Stomach smooth muscle (tissue), 2 donors: ENCODE measurements at regions not wholly inside any gene's neighbourhood (a gene's known extent, or its start where the extent isn't known, plus 50 kb on each side); places are given as distances from the start of the nearest gene placed in this dataset.
"Not testable (repeated sequence)": the region's sequence is repeated elsewhere in the genome, so short reads cannot be mapped to it uniquely, and the experiment has no call there.

Source experiments
- H3K27ac ChIP-seq: one replicate; pipeline ENCODE4 v1.7.0; 2013; ENCODE audit warnings: mild to moderate bottlenecking, low read length, inconsistent platforms
- H3K27me3 ChIP-seq, 2 donors: one replicate each; pipeline ENCODE4 v1.7.0; 2013; ENCODE audit warnings: low read length in 2 of 2; ENCODE audit not compliant: insufficient read depth in 2 of 2, control insufficient read depth in 1 of 2
- H3K36me3 ChIP-seq, 2 donors: one replicate each; pipeline ENCODE4 v1.7.0; 2013; ENCODE audit warnings: low read length in 2 of 2; ENCODE audit not compliant: control insufficient read depth in 2 of 2, insufficient read depth in 2 of 2
- H3K4me1 ChIP-seq: one replicate; pipeline ENCODE4 v1.7.0; 2013; ENCODE audit warnings: low read length; ENCODE audit not compliant: control insufficient read depth, insufficient read depth
- H3K4me3 ChIP-seq, 2 donors: one replicate each; pipeline ENCODE4 v1.7.0; 2013; ENCODE audit warnings: low read length in 2 of 2
- H3K9ac ChIP-seq, 2 donors: one replicate each; pipeline ENCODE4 v1.7.0; 2013; ENCODE audit warnings: low read length in 2 of 2, mild to moderate bottlenecking in 1 of 2
- H3K9me3 ChIP-seq, 2 donors: one replicate each; pipeline ENCODE4 v1.7.0; 2013; ENCODE audit warnings: low read length in 2 of 2; ENCODE audit not compliant: control insufficient read depth in 2 of 2
- donor health status: healthy.
- donor health status: Pancreatic carcinoma.

DNA sequence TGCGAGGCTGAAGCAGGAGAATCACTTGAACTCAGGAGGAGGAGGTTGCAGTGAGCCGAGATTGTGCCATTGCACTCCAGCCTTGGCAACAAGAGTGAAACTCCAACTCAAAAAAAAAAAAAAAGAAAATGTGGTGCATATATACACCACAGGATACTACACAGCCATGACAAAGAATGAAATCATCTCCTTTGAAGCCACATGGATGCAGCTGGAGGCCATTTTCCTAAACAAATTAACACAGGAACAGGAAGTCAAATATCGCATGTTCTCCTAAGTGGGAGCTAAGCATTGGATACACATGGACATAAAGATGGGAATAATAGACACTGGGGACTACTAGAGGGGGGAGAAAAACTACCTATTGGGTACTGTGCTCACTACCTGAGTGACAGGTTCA is 226.9 kb downstream of the SOX2 start:
- H3K36me3 ChIP-seq, H3K4me1 ChIP-seq, H3K27me3 ChIP-seq: not testable (repeated sequence)

GRCh38 chr3:181940703-181941102 is 229.0 kb downstream of the SOX2 start:
- no peak overlapping the region for H3K4me3 ChIP-seq
- H3K9me3 ChIP-seq: no peaks in the 10 kb centered on the region
- peaks cover 0 to 3% of the 10 kb centered on the region in 2 donors for H3K27me3 ChIP-seq
- no peak overlapping the region for H3K27ac ChIP-seq
- no peak overlapping the region for H3K9ac ChIP-seq
- H3K36me3 ChIP-seq: no peaks in the 10 kb centered on the region
- H3K4me1 ChIP-seq: no peaks in the 10 kb centered on the region

More for the DNA sequence above, 226.9 kb downstream of the SOX2 start:
- not testable (repeated sequence) for H3K9ac ChIP-seq, H3K4me3 ChIP-seq, H3K27ac ChIP-seq, H3K9me3 ChIP-seq

DNA sequence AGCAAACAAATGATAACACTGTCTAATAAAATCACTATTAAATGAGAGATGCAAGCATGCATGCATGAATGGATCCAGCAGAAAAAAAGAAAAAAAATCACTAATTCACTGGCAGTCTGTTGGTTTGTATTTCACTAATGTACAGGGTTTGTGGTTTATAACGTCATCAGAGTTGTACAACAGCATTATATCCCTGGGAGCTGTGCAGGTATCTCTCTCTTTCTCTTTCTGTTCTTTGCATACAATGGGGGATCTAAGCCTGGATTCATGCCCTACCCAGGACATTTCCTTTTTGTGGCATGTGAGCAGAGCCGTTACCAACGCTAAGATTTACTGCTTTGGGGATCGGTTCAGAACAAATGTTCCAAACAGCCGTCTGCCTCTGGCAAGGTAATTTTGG is 229.5 kb downstream of the SOX2 start:
- no peak overlapping the region for H3K27ac ChIP-seq
- no peak overlapping the region for H3K4me3 ChIP-seq
- H3K9ac ChIP-seq: no peak overlapping the region
- H3K4me1 ChIP-seq: no peaks in the 10 kb centered on the region
- no peaks in the 10 kb centered on the region for H3K36me3 ChIP-seq
- no peaks in the 10 kb centered on the region for H3K9me3 ChIP-seq
- peaks cover 0 to 3% of the 10 kb centered on the region in 2 donors for H3K27me3 ChIP-seq

GRCh38 chr3:181943285-181943684 is 231.6 kb downstream of the SOX2 start:
- no peak overlapping the region for H3K27ac ChIP-seq
- no peak overlapping the region for H3K4me3 ChIP-seq

DNA sequence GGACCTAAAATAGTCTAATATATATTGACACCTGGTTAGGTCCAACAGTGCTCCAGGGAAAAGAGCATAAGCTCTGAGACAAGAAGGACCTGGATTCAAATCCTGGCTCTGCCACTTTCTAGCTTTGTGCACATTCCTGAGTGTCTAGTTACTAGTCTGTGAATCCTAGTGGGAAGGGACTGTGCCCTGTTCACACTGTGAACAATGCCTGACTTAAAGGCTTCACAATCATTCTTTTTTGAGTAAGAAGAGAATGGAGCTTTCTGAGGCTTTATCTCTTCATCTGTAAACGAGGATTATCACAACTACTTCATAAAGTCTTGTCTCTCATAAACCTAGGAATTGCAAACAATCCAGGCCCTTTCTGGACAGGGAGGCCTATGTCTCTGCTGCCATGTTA is 235.9 kb downstream of the SOX2 start:
- Histone ChIP-seq H3K9me3 (no peaks in the 10 kb centered on the region), H3K9ac (no peak overlapping the region), H3K27ac (no peak overlapping the region), H3K4me3 (no peak overlapping the region), H3K36me3 (no peaks in the 10 kb centered on the region), H3K4me1 (no peaks in the 10 kb centered on the region), H3K27me3 (no peaks in the 10 kb centered on the region)

More at GRCh38 chr3:181943285-181943684, 231.6 kb downstream of the SOX2 start:
- H3K27me3 ChIP-seq: peaks cover 0 to 3% of the 10 kb centered on the region in 2 donors
- H3K4me1 ChIP-seq: no peaks in the 10 kb centered on the region
- H3K9me3 ChIP-seq: no peaks in the 10 kb centered on the region
- H3K36me3 ChIP-seq: no peaks in the 10 kb centered on the region
- H3K9ac ChIP-seq: no peak overlapping the region

- no peaks in the 10 kb centered on the region for H3K9me3 ChIP-seq
- no peak overlapping the region for H3K27ac ChIP-seq
- no peak overlapping the region for H3K4me3 ChIP-seq
- H3K36me3 ChIP-seq: no peaks in the 10 kb centered on the region
- H3K27me3 ChIP-seq: no peaks in the 10 kb centered on the region
- no peaks in the 10 kb centered on the region for H3K4me1 ChIP-seq
- H3K9ac ChIP-seq: no peak overlapping the region
Measured at GRCh38 chr3:181948286-181948685, 236.6 kb downstream of the SOX2 start.

DNA sequence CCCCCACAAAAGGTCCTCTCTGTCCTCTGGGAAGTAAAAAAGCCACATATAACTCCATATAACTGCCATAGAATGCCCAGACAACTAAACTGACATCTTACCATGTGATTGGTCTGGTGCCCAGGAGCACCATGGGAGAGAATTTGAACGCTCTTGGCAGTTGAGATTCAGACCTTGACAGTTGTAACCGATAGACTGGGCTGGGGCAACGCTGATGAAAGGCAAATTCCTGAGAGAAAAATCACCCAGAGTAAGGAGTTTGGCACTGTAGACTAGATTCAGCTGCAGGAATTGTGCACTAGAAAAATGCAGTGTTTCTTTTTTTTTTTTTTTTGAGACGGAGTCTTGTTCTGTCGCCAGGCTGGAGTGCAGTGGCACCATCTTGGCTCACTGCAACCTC is 240.5 kb downstream of the SOX2 start:
- Histone ChIP-seq H3K36me3 (no peaks in the 10 kb centered on the region), H3K27ac (no peak overlapping the region), H3K27me3 (no peaks in the 10 kb centered on the region), H3K9ac (no peak overlapping the region), H3K9me3 (no peaks in the 10 kb centered on the region), H3K4me1 (no peaks in the 10 kb centered on the region), H3K4me3 (no peak overlapping the region)

GRCh38 chr3:181952929-181953328 is 241.2 kb downstream of the SOX2 start:
- no peaks in the 10 kb centered on the region for H3K27me3 ChIP-seq
- no peak overlapping the region for H3K4me3 ChIP-seq
- no peaks in the 10 kb centered on the region for H3K36me3 ChIP-seq
- no peaks in the 10 kb centered on the region for H3K9me3 ChIP-seq
- H3K27ac ChIP-seq: no peak overlapping the region
- no peak overlapping the region for H3K9ac ChIP-seq
- no peaks in the 10 kb centered on the region for H3K4me1 ChIP-seq

DNA sequence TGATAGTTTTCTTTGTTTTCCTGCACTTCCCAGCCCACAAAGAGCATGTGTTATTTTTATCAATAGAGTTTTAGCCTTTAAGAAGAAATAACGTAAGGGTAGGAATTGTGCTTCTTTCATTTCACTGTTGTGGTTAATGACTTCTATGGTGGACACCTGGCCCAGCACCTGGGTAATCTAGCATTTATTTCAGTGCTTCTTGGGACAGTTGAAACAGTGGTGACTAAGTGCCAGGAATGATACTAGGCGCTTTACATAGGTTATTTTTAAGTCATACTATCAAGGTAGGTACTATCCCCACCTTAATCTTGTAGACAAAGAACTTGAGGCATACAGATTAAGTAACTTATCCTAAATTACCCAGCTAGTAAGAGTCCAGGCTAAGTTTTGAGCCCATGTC is 243.8 kb downstream of the SOX2 start:
- H3K9me3 ChIP-seq: no peaks in the 10 kb centered on the region
- H3K9ac ChIP-seq: no peak overlapping the region
- no peaks in the 10 kb centered on the region for H3K27me3 ChIP-seq
- no peaks in the 10 kb centered on the region for H3K4me1 ChIP-seq
- H3K27ac ChIP-seq: no peak overlapping the region
- no peak overlapping the region for H3K4me3 ChIP-seq
- no peaks in the 10 kb centered on the region for H3K36me3 ChIP-seq

DNA sequence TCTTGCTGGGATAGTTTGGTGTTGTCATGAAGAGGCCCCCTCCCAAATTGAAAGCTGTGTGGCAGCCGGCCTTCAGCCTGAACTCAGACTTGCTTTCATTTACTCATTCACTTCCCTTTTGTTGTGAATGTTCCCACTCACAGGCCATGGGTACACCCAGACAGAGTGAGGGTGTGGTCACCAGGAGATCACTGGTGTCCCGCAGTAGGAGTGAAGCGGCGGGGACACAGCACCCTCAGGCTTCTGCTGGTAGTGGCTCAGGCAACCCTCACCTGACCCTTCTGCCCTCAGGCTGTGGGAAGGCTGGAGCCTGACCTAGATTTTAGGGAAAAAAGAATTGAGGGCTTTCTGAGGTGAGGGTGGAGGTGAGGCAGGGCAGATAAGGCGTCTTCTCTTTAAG is 244.4 kb downstream of the SOX2 start:
- no peaks in the 10 kb centered on the region for H3K4me1 ChIP-seq
- no peaks in the 10 kb centered on the region for H3K36me3 ChIP-seq
- no peak overlapping the region for H3K4me3 ChIP-seq
- no peak overlapping the region for H3K9ac ChIP-seq
- H3K9me3 ChIP-seq: no peaks in the 10 kb centered on the region
- H3K27ac ChIP-seq: no peak overlapping the region
- no peaks in the 10 kb centered on the region for H3K27me3 ChIP-seq

GRCh38 chr3:181966393-181966792 is 254.7 kb downstream of the SOX2 start:
- Histone ChIP-seq H3K4me1 (no peaks in the 10 kb centered on the region), H3K36me3 (no peaks in the 10 kb centered on the region), H3K4me3 (no peak overlapping the region), H3K27me3 (peaks cover 0 to 3% of the 10 kb centered on the region in 2 donors), H3K9ac (no peak overlapping the region), H3K9me3 (no peaks in the 10 kb centered on the region), H3K27ac (no peak overlapping the region)
